ENCODE measurements at regions not wholly inside any gene's neighbourhood (a gene's known extent, or its start where the extent isn't known, plus 50 kb on each side); places are given as distances from the start of the nearest gene placed in this dataset.

- TF ChIP-seq CTCF (IDR thresholded peaks at IDR 0.05) (no peak), ZFX (IDR thresholded peaks at IDR 0.05; ENCODE audit: borderline replicate concordance) (no peak)
Observed at GRCh38 chr6:80456724-80457438, 350.4 kb downstream of the BCKDHB start.

Measured in 22Rv1 (cell line).